Activated CD4-positive, alpha-beta T cell treated with anti-CD3 and anti-CD28 coated beads, Interleukin-2, amount 50 U/mL, for 48 hours (primary cell): ENCODE measurements at regions not wholly inside any gene's neighbourhood (a gene's known extent, or its start where the extent isn't known, plus 50 kb on each side); places are given as distances from the start of the nearest gene placed in this dataset.

Source experiments
- DNase-seq, 2 experiments: peaks; one replicate each; pipeline ENCODE4 v3.0.0-alpha.2; 2020

GRCh38 chr12:24246934-24247333 is 297.5 kb upstream of the SOX5 start:
- DNase-seq = no peak

GRCh38 chr12:24246376-24246775 is 296.9 kb upstream of the SOX5 start:
- DNase-seq = no peak

GRCh38 chr12:24244801-24245200 is 295.3 kb upstream of the SOX5 start:
- no peak for DNase-seq

- no peak for DNase-seq
Observed at GRCh38 chr12:24244231-24244630, 294.8 kb upstream of the SOX5 start.

- DNase-seq = no peak
Observed at GRCh38 chr12:24240707-24241106, 291.2 kb upstream of the SOX5 start.

GRCh38 chr12:24233519-24234246 is 284.2 kb upstream of the SOX5 start:
- no peak for DNase-seq

- no peak for DNase-seq
Observed at GRCh38 chr12:24232531-24232930, 283.1 kb upstream of the SOX5 start.

GRCh38 chr12:24231298-24231697 is 281.8 kb upstream of the SOX5 start:
- no peak for DNase-seq

GRCh38 chr12:24230061-24230701 is 280.7 kb upstream of the SOX5 start:
- DNase-seq = no peak

GRCh38 chr12:24229031-24229700 is 279.7 kb upstream of the SOX5 start:
- no peak for DNase-seq

GRCh38 chr12:24228371-24228770 is 278.9 kb upstream of the SOX5 start:
- DNase-seq = no peak

- DNase-seq = no peak
Observed at GRCh38 chr12:24227551-24227950, 278.1 kb upstream of the SOX5 start.

- DNase-seq = no peak
Observed at GRCh38 chr12:24226745-24227350, 277.4 kb upstream of the SOX5 start.

- DNase-seq = no peak
Observed at GRCh38 chr12:24224401-24224800, 274.9 kb upstream of the SOX5 start.

- no peak for DNase-seq
Observed at GRCh38 chr12:24223926-24224325, 274.5 kb upstream of the SOX5 start.

- DNase-seq = no peak
Observed at GRCh38 chr12:24222968-24223367, 273.5 kb upstream of the SOX5 start.

- no peak for DNase-seq
Observed at GRCh38 chr12:24212496-24212895, 263.0 kb upstream of the SOX5 start.

- no peak for DNase-seq
Observed at GRCh38 chr12:24206621-24207020, 257.2 kb upstream of the SOX5 start.

GRCh38 chr12:24201258-24201970 is 251.9 kb upstream of the SOX5 start:
- no peak for DNase-seq

- no peak for DNase-seq
Observed at GRCh38 chr12:24200010-24200409, 250.5 kb upstream of the SOX5 start.

- no peak for DNase-seq
Observed at GRCh38 chr12:24198936-24199671, 249.6 kb upstream of the SOX5 start.

- DNase-seq = no peak
Observed at GRCh38 chr12:24198070-24198469, 248.6 kb upstream of the SOX5 start.
